Naive B cell (primary cell): ENCODE measurements at regions not wholly inside any gene's neighbourhood (a gene's known extent, or its start where the extent isn't known, plus 50 kb on each side); places are given as distances from the start of the nearest gene placed in this dataset.

Source experiments
- ATAC-seq, 2 donors: fragments of 150-1000 bp; cut with Tn5 transposase; 2 replicates each; pipeline ENCODE4 v1.10.0; 2021; ENCODE audit warnings: low read depth in 2 of 2, mild to moderate bottlenecking in 2 of 2, moderate library complexity in 2 of 2
- DNase-seq: peaks from one replicate; pipeline ENCODE4 v3.0.0; 2022
- H3K27ac Mint-ChIP-seq, 6 donors: one replicate each; pipeline ENCODE4 v1.8.0; 2020 to 2022; ENCODE audit warnings: mild to moderate bottlenecking in 6 of 6, mixed read lengths in 6 of 6, moderate library complexity in 5 of 6, inconsistent platforms in 2 of 6
- H3K27me3 Mint-ChIP-seq, 3 donors: one replicate each; pipeline ENCODE4 v1.8.0; 2021 to 2022; ENCODE audit warnings: mixed read lengths in 3 of 3, mild to moderate bottlenecking in 1 of 3
- H3K36me3 Mint-ChIP-seq, 2 donors: one replicate each; pipeline ENCODE4 v1.8.0; 2020 to 2022; ENCODE audit warnings: mixed read lengths in 2 of 2, inconsistent platforms in 1 of 2, mild to moderate bottlenecking in 1 of 2
- H3K4me1 Mint-ChIP-seq, 3 donors: one replicate each; pipeline ENCODE4 v1.8.0; 2020 to 2022; ENCODE audit warnings: mixed read lengths in 3 of 3, inconsistent platforms in 1 of 3, mild to moderate bottlenecking in 1 of 3, moderate library complexity in 1 of 3
- H3K4me3 Mint-ChIP-seq, 8 donors: one replicate each; pipeline ENCODE4 v1.8.0; 2020 to 2022; ENCODE audit warnings: mild to moderate bottlenecking in 8 of 8, mixed read lengths in 8 of 8, moderate library complexity in 8 of 8, inconsistent platforms in 2 of 8
- H3K9me3 Mint-ChIP-seq, 7 donors: one replicate each; pipeline ENCODE4 v1.8.0; 2020 to 2022; ENCODE audit warnings: mixed read lengths in 7 of 7, mild to moderate bottlenecking in 5 of 7, inconsistent platforms in 2 of 7, moderate library complexity in 1 of 7

- no peak for DNase-seq
- peaks cover 19 to 70% (median 27%) of the 10 kb centered on the region in 3 donors for H3K27me3 Mint-ChIP-seq
- H3K27ac Mint-ChIP-seq, result no peak overlapping the region
- no peaks in the 10 kb centered on the region for H3K4me1 Mint-ChIP-seq
- H3K36me3 Mint-ChIP-seq, result no peaks in the 10 kb centered on the region
- no peak overlapping the region for H3K4me3 Mint-ChIP-seq
- ATAC-seq, result no peak
- peaks cover 0 to 4% (median 0%) of the 10 kb centered on the region in 7 donors for H3K9me3 Mint-ChIP-seq
Observed at GRCh38 chr15:68482246-68482645, 50.3 kb upstream of the ITGA11 start.

GRCh38 chr15:68483165-68483564 lies 51.2 kb upstream of the ITGA11 start:
- Mint-ChIP-seq H3K36me3 (no peaks in the 10 kb centered on the region), H3K27ac (no peak overlapping the region), H3K27me3 (peaks cover 15 to 61% (median 23%) of the 10 kb centered on the region in 3 donors), H3K4me1 (no peaks in the 10 kb centered on the region), H3K4me3 (no peak overlapping the region), H3K9me3 (peaks cover 0 to 4% (median 2%) of the 10 kb centered on the region in 7 donors)
- no peak for ATAC-seq
- no peak for DNase-seq

GRCh38 chr15:68484220-68484619 lies 52.3 kb upstream of the ITGA11 start:
- Mint-ChIP-seq H3K27me3 (peaks cover 20 to 52% (median 22%) of the 10 kb centered on the region in 3 donors), H3K27ac (peak overlapping the region in 1 of 6 donors; percentile 83), H3K9me3 (peaks cover 0 to 5% (median 0%) of the 10 kb centered on the region in 7 donors), H3K4me1 (no peaks in the 10 kb centered on the region), H3K4me3 (no peak overlapping the region), H3K36me3 (no peaks in the 10 kb centered on the region)
- ATAC-seq (no peak), DNase-seq (no peak)

- Mint-ChIP-seq H3K27ac (no peak overlapping the region), H3K36me3 (no peaks in the 10 kb centered on the region), H3K9me3 (peaks cover 0 to 5% (median 0%) of the 10 kb centered on the region in 7 donors), H3K4me3 (no peak overlapping the region), H3K27me3 (peaks cover 17 to 49% (median 22%) of the 10 kb centered on the region in 3 donors), H3K4me1 (no peaks in the 10 kb centered on the region)
- no peak for DNase-seq
- ATAC-seq, result no peak
Observed at GRCh38 chr15:68484696-68485400, 52.9 kb upstream of the ITGA11 start.

GRCh38 chr15:68485721-68486360 lies 53.9 kb upstream of the ITGA11 start:
- DNase-seq, result no peak
- peaks cover 0 to 5% (median 0%) of the 10 kb centered on the region in 7 donors for H3K9me3 Mint-ChIP-seq
- H3K36me3 Mint-ChIP-seq, result no peaks in the 10 kb centered on the region
- no peak overlapping the region for H3K27ac Mint-ChIP-seq
- no peak for ATAC-seq
- peaks cover 14 to 46% (median 26%) of the 10 kb centered on the region in 3 donors for H3K27me3 Mint-ChIP-seq
- H3K4me1 Mint-ChIP-seq, result no peaks in the 10 kb centered on the region
- H3K4me3 Mint-ChIP-seq, result no peak overlapping the region

- Mint-ChIP-seq H3K36me3 (no peaks in the 10 kb centered on the region), H3K9me3 (peaks cover 0 to 5% (median 2%) of the 10 kb centered on the region in 7 donors), H3K4me1 (no peaks in the 10 kb centered on the region), H3K27ac (no peak overlapping the region), H3K4me3 (no peak overlapping the region), H3K27me3 (peaks cover 12 to 46% (median 36%) of the 10 kb centered on the region in 3 donors)
- ATAC-seq (no peak), DNase-seq (no peak)
Observed at GRCh38 chr15:68487087-68487843, 55.3 kb upstream of the ITGA11 start.

- Mint-ChIP-seq H3K4me3 (no peak overlapping the region), H3K4me1 (no peaks in the 10 kb centered on the region), H3K36me3 (no peaks in the 10 kb centered on the region), H3K27me3 (peaks cover 12 to 41% (median 38%) of the 10 kb centered on the region in 3 donors), H3K9me3 (peaks cover 0 to 5% (median 2%) of the 10 kb centered on the region in 7 donors), H3K27ac (no peak overlapping the region)
- no peak for ATAC-seq
- DNase-seq, result no peak
Observed at GRCh38 chr15:68488290-68488689, 56.3 kb upstream of the ITGA11 start.

- peaks cover 0 to 5% (median 2%) of the 10 kb centered on the region in 7 donors for H3K9me3 Mint-ChIP-seq
- H3K27me3 Mint-ChIP-seq, result peaks cover 14 to 45% (median 42%) of the 10 kb centered on the region in 3 donors
- ATAC-seq (no peak), DNase-seq (no peak)
- H3K36me3 Mint-ChIP-seq, result no peaks in the 10 kb centered on the region
- no peak overlapping the region for H3K27ac Mint-ChIP-seq
- no peaks in the 10 kb centered on the region for H3K4me1 Mint-ChIP-seq
- H3K4me3 Mint-ChIP-seq, result no peak overlapping the region
Observed at GRCh38 chr15:68488966-68489365, 57.0 kb upstream of the ITGA11 start.

GRCh38 chr15:68489421-68489820 lies 57.5 kb upstream of the ITGA11 start:
- ATAC-seq (no peak), DNase-seq (no peak)
- no peak overlapping the region for H3K4me3 Mint-ChIP-seq
- no peaks in the 10 kb centered on the region for H3K36me3 Mint-ChIP-seq
- H3K27me3 Mint-ChIP-seq, result peaks cover 18 to 46% (median 45%) of the 10 kb centered on the region in 3 donors
- H3K9me3 Mint-ChIP-seq, result peaks cover 0 to 5% (median 0%) of the 10 kb centered on the region in 7 donors
- H3K4me1 Mint-ChIP-seq, result no peaks in the 10 kb centered on the region
- no peak overlapping the region for H3K27ac Mint-ChIP-seq

- Mint-ChIP-seq H3K27ac (no peak overlapping the region), H3K27me3 (peaks cover 18 to 44% (median 30%) of the 10 kb centered on the region in 3 donors), H3K36me3 (no peaks in the 10 kb centered on the region), H3K4me3 (no peak overlapping the region), H3K9me3 (peaks cover 0 to 5% (median 0%) of the 10 kb centered on the region in 7 donors), H3K4me1 (no peaks in the 10 kb centered on the region)
- DNase-seq (no peak), ATAC-seq (no peak)
Observed at GRCh38 chr15:68491415-68492106, 59.6 kb upstream of the ITGA11 start.

GRCh38 chr15:68492855-68493254 lies 60.9 kb upstream of the ITGA11 start:
- DNase-seq (no peak), ATAC-seq (no peak)
- no peak overlapping the region for H3K27ac Mint-ChIP-seq

GRCh38 chr15:68493629-68494028 lies 61.7 kb upstream of the ITGA11 start:
- DNase-seq (no peak), ATAC-seq (no peak)
- H3K27me3 Mint-ChIP-seq, result peaks cover 11 to 36% (median 29%) of the 10 kb centered on the region in 3 donors
- H3K9me3 Mint-ChIP-seq, result peaks cover 0 to 4% (median 0%) of the 10 kb centered on the region in 7 donors
- H3K27ac Mint-ChIP-seq, result no peak overlapping the region
- no peaks in the 10 kb centered on the region for H3K36me3 Mint-ChIP-seq
- H3K4me3 Mint-ChIP-seq, result no peak overlapping the region
- no peaks in the 10 kb centered on the region for H3K4me1 Mint-ChIP-seq

More at GRCh38 chr15:68492855-68493254, 60.9 kb upstream of the ITGA11 start:
- peaks cover 0 to 4% (median 0%) of the 10 kb centered on the region in 7 donors for H3K9me3 Mint-ChIP-seq
- H3K4me3 Mint-ChIP-seq, result no peak overlapping the region
- H3K36me3 Mint-ChIP-seq, result no peaks in the 10 kb centered on the region
- H3K27me3 Mint-ChIP-seq, result peaks cover 18 to 44% (median 29%) of the 10 kb centered on the region in 3 donors
- H3K4me1 Mint-ChIP-seq, result no peaks in the 10 kb centered on the region

GRCh38 chr15:68494573-68495110 lies 62.7 kb upstream of the ITGA11 start:
- no peak overlapping the region for H3K4me3 Mint-ChIP-seq
- H3K27ac Mint-ChIP-seq, result no peak overlapping the region
- H3K4me1 Mint-ChIP-seq, result no peaks in the 10 kb centered on the region
- no peak for DNase-seq
- H3K9me3 Mint-ChIP-seq, result peaks cover 0 to 4% (median 0%) of the 10 kb centered on the region in 7 donors
- no peak for ATAC-seq
- no peaks in the 10 kb centered on the region for H3K36me3 Mint-ChIP-seq
- peaks cover 11 to 34% (median 30%) of the 10 kb centered on the region in 3 donors for H3K27me3 Mint-ChIP-seq
